C4-2B (cell line): ENCODE measurements at regions not wholly inside any gene's neighbourhood (a gene's known extent, or its start where the extent isn't known, plus 50 kb on each side); places are given as distances from the start of the nearest gene placed in this dataset.

Experiments
- ZFX ChIP-seq: fragments of 450-650 bp; IDR thresholded peaks from 2 replicates; pipeline ENCODE4 v1.6.1; 2017
- TF ChIP-seq, protein P1 (sequence below): fragments of 450-650 bp; conservative IDR thresholded peaks from 2 replicates; pipeline ENCODE4 v1.5.1; 2017; ENCODE audit warnings: mild to moderate bottlenecking

- TF ChIP-seq, protein P1, sequence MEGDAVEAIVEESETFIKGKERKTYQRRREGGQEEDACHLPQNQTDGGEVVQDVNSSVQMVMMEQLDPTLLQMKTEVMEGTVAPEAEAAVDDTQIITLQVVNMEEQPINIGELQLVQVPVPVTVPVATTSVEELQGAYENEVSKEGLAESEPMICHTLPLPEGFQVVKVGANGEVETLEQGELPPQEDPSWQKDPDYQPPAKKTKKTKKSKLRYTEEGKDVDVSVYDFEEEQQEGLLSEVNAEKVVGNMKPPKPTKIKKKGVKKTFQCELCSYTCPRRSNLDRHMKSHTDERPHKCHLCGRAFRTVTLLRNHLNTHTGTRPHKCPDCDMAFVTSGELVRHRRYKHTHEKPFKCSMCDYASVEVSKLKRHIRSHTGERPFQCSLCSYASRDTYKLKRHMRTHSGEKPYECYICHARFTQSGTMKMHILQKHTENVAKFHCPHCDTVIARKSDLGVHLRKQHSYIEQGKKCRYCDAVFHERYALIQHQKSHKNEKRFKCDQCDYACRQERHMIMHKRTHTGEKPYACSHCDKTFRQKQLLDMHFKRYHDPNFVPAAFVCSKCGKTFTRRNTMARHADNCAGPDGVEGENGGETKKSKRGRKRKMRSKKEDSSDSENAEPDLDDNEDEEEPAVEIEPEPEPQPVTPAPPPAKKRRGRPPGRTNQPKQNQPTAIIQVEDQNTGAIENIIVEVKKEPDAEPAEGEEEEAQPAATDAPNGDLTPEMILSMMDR = no peak
- no peak for TF ChIP-seq ZFX
These were observed 608.2 kb downstream of the TBC1D22A start for GRCh38 chr22:47370448-47371262.
